C4-2B (cell line): ENCODE measurements at regions not wholly inside any gene's neighbourhood (a gene's known extent, or its start where the extent isn't known, plus 50 kb on each side); places are given as distances from the start of the nearest gene placed in this dataset.

Experiments used
- CTCF ChIP-seq: fragments of 450-650 bp; conservative IDR thresholded peaks from 2 replicates; pipeline ENCODE4 v1.5.1; 2017; ENCODE audit warnings: mild to moderate bottlenecking
- ZFX ChIP-seq: fragments of 450-650 bp; IDR thresholded peaks from 2 replicates; pipeline ENCODE4 v1.6.1; 2017

- TF ChIP-seq CTCF (no peak), ZFX (no peak)
These were observed 246.1 kb downstream of the KCNRG start for GRCh38 chr13:50261130-50261901.
